Testis (tissue), 2 donors: ENCODE measurements at regions not wholly inside any gene's neighbourhood (a gene's known extent, or its start where the extent isn't known, plus 50 kb on each side); places are given as distances from the start of the nearest gene placed in this dataset.

Experiments used
- POLR2A ChIP-seq: fragments of 450-650 bp; IDR thresholded peaks from one replicate; pipeline ENCODE4 v1.6.1; 2017; ENCODE audit warnings: antibody characterized with exemption, mild to moderate bottlenecking, moderate library complexity
- TF ChIP-seq, protein P1 (sequence below), 3 experiments: fragments of 450-650 bp in 2 of 3; fragments of 200-600 bp in 1 of 3; sonication (generic) in 1 of 3; IDR thresholded peaks; one replicate each; pipeline ENCODE4 v1.5.1; 2016 to 2019; ENCODE audit warnings: antibody characterized with exemption in 3 of 3, mild to moderate bottlenecking in 2 of 3, moderate library complexity in 1 of 3

DNA sequence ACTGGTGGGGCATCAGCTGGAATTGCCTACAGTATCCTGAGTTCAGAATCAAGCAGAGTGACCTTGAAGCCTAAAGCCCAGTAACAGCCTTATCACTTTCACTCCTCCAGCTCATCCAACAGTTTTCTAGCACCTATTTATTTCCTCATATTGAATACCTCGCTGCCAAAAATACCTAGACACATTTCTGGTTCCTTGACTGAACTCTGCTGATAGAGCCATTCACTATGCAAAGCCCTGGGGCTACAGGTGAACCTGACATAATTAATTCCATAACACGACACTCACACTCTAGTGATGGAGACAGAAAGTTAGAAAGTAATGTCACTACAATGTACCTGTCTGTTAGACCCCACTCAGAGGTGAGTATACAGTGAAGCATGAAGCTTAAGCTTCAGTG is 149.0 kb upstream of the STX18 start:
- TF ChIP-seq, protein P1, sequence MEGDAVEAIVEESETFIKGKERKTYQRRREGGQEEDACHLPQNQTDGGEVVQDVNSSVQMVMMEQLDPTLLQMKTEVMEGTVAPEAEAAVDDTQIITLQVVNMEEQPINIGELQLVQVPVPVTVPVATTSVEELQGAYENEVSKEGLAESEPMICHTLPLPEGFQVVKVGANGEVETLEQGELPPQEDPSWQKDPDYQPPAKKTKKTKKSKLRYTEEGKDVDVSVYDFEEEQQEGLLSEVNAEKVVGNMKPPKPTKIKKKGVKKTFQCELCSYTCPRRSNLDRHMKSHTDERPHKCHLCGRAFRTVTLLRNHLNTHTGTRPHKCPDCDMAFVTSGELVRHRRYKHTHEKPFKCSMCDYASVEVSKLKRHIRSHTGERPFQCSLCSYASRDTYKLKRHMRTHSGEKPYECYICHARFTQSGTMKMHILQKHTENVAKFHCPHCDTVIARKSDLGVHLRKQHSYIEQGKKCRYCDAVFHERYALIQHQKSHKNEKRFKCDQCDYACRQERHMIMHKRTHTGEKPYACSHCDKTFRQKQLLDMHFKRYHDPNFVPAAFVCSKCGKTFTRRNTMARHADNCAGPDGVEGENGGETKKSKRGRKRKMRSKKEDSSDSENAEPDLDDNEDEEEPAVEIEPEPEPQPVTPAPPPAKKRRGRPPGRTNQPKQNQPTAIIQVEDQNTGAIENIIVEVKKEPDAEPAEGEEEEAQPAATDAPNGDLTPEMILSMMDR (IDR thresholded peaks at IDR 0.05) = no peak
- no peak for TF ChIP-seq POLR2A
